HG02970 (cell line): ENCODE measurements at regions not wholly inside any gene's neighbourhood (a gene's known extent, or its start where the extent isn't known, plus 50 kb on each side); places are given as distances from the start of the nearest gene placed in this dataset.

Experiments
- ATAC-seq: cut with Tn5 transposase; IDR thresholded peaks from one replicate; pipeline ENCODE4 v1.9.1; 2021; ENCODE audit warnings: mild to moderate bottlenecking, moderate library complexity, moderate number of reproducible peaks; ENCODE audit not compliant: unreplicated experiment, low FRiP score

- ATAC-seq = no peak
These were observed 283.4 kb upstream of the ADRA1B start for GRCh38 chr5:159632866-159633265.

DNA sequence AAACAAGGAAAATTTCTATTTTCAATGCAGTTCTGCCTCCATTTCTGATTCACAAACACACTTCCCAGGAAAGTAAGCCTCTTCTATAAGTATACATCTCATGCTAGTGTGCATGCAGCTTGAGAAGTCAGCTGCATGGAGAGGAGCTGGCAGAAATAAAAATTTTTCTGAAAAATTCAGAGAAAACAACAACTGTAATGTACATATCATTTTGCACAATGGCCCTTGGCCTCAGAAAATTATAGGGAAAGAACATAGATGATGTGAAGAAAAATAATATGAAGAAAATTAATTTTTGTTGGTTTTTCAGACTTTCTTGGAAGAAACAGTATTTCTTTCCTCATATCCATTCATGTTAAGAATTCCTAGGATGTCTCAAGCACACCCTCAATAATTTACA is 277.8 kb upstream of the ADRA1B start:
- ATAC-seq = no peak

GRCh38 chr5:159638954-159639559 is 277.2 kb upstream of the ADRA1B start:
- no peak for ATAC-seq

GRCh38 chr5:159639590-159639989 is 276.7 kb upstream of the ADRA1B start:
- ATAC-seq = no peak

DNA sequence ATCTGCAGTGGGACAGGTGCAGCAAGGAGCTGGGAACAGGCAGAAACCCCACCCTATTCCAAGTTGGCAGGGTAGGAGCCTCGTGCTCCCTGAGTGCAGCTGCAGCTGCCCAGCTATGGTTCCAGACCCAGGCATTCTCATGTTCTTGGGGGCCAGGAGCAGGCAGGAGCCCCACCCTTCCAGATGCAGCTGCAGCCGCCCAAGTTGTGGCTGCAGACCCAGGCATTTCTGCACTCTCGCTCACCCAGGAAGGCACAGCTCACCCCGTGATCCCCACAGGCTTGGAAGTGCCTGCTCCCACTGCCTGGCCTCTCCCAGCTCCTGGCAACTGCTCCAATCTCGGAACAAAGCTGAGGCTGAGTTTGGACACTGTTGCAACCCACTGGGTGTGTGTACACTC is 275.8 kb upstream of the ADRA1B start:
- ATAC-seq = no peak

GRCh38 chr5:159640921-159641320 is 275.4 kb upstream of the ADRA1B start:
- ATAC-seq = no peak

- no peak for ATAC-seq
These were observed 274.8 kb upstream of the ADRA1B start for GRCh38 chr5:159641371-159642039.

DNA sequence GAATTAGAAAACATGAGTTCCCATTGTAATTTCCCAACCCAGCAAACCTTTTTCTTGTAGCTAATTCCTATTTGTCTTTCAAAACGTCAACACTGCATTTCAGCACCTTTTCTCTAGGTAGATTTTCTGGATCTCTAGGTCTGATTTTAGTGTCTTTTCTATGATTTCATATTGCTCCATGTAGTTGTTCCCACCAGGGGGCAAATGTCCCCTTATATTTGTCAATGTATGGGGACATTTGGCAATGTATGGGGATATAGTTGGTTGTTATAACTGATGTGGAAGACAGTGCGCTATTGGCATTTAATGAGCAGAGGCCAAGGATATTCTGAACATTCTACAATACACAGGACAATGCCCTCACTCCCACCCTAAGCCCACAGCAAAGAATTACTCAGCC is 273.9 kb upstream of the ADRA1B start:
- ATAC-seq = no peak

DNA sequence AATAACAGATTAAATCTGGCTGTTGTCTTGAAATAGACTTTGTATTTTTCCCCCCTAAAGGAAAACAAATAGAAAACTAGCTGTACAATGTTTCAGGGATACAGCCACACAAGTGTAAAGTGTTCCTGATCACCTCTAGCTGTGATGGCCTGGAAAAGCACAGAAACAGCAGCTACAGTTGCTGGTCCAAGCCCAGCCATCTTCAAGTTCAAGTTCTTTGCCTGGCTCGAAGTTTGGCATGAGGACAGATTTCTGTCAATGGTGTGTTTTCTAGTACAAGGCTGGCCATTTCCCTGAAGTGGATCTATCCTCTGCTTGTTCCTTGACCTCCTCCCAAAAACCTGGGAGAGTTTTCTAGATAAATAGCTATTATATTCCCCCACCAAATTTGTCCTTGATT is 272.2 kb upstream of the ADRA1B start:
- ATAC-seq = no peak

GRCh38 chr5:159645179-159645846 is 271.0 kb upstream of the ADRA1B start:
- ATAC-seq = no peak

DNA sequence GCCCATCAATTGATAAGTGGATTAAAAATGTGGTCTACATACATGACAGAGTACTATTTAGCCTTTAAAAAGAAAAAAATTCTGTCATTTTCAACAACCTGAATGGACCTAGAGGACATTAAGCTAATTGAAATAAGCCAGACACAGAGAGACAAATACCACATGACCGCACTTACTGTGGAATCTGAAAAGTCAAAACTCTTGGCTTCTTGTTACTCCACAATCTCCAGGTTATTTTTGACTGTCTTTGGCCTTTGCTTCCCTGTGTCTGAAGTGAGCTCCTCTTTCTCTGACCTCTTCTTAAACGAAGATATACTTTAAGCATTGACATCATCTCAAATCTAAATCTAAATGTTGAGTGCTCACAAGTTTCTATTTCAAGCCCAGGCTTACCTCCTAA is 265.5 kb upstream of the ADRA1B start:
- no peak for ATAC-seq

GRCh38 chr5:159655757-159656409 is 260.4 kb upstream of the ADRA1B start:
- no peak for ATAC-seq

DNA sequence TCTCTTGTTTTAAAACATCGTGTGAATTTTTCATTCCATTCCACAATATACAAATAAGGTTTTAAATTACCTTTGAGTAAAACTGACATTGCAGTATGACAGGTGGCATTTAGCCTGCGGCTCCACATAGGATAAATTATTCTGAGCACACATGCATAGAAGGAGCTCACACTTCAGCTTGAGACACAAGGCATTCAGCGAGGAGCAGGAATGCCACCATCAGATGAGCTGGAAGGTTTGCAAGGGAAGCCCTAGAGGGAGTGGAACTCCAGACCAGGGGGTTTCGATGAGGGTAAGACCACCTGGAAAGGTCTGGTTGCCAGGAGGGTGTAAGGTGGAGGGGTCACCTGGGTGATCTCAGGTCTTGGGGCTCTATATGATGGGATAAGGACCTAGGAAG is 259.0 kb upstream of the ADRA1B start:
- ATAC-seq = no peak

- no peak for ATAC-seq
These were observed 258.5 kb upstream of the ADRA1B start for GRCh38 chr5:159657771-159658170.

- ATAC-seq = no peak
These were observed 257.9 kb upstream of the ADRA1B start for GRCh38 chr5:159658266-159658925.

DNA sequence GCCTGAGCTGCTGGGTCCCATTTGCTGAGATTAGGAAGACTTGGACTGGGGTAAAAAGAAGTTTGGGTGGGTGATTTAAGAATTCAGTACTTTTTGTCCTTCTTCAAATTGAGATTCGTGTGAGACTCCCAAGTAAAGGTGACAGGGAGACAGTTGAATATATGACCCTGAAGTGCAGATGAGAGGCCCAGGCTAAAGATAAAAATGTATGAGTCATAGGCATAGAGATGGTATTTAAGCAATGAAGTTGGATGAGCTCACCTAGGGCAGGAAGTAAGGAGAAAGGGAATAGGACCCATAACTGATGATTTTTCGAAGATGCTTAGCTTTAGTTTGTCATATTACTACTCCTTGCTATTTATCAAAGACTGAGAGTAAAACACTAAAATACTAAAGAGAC is 255.9 kb upstream of the ADRA1B start:
- no peak for ATAC-seq

DNA sequence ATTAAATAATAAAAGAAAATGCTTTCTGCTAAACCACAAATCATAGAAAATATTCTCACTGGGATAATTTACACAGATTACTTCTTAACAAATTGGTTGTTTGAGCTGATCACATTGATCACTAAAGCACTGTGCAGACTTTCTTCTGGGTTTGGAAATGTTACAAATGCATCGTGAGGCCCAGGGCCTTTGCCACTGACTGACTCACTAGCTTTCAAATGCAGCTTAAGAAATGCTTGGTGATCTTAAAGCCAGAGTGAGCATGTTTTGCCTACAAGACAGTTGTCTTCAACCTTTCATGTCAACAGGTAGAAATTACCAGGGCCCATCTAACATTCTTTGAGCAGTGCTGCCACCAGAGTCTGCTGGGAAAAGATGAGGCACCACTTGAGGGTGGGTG is 252.3 kb upstream of the ADRA1B start:
- ATAC-seq = no peak

DNA sequence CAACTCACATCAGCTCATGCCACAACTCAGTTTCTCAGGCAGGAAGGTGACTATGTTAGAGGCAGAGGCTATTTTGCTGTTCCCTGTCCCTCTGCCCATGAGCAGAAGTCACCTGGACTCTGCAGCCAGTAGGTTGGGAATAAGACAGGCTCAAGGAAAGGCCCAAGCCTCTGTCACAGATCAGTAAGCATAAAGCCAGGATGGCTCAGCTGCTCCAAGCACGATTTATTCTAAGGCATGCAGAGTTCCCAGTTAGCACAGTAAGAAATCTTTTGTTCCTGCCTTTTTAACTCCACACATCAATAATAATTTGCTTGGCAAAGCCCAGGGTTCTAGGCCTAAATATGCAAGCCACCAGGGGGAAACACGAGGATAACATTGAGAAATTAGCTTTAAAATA is 249.0 kb upstream of the ADRA1B start:
- no peak for ATAC-seq

- no peak for ATAC-seq
These were observed 247.7 kb upstream of the ADRA1B start for GRCh38 chr5:159668556-159668955.

DNA sequence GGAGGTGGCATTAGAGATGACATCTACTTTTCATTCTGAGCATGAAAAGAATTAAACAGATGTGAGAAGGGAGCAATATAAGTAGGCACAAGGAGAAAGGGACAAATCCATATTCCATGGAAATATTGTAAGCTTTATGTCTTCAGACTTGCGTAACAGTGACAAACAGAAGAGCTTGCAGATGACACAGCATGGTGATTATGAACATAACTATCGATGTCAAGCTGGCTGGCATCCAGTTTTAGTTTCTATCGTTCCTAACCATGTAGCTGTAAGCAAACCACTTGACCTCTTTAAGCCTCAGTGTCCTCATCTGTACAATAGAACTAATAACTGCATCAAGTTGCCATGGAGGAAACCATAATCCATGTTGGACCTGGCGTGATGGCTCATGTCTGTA is 246.7 kb upstream of the ADRA1B start:
- ATAC-seq = no peak

DNA sequence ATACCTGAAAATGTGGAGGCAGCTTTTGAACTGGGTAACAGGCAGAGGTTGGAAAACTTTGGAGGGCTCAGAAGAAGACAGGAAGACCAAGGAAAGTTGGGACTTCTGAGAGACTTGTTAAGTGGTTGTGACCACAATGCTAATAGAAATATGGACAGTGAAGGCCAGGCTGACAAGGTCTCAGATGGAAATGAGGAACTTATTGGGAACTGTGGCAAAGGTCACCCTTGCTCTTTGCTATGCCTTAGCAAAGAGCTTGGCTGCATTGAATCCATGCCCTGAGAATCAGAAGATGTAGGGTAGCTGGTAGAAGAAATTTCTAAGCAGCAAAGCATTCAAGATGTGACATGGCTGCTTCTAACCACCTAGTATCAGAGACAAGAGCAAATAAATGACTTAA is 244.4 kb upstream of the ADRA1B start:
- no peak for ATAC-seq
